ENCODE measurements at regions not wholly inside any gene's neighbourhood (a gene's known extent, or its start where the extent isn't known, plus 50 kb on each side); places are given as distances from the start of the nearest gene placed in this dataset.
A peak's percentile ranks its signal among the peaks of the same experiment; 100 is the strongest.
"Not testable (repeated sequence)": the region's sequence is repeated elsewhere in the genome, so short reads cannot be mapped to it uniquely, and the experiment has no call there.

DNA sequence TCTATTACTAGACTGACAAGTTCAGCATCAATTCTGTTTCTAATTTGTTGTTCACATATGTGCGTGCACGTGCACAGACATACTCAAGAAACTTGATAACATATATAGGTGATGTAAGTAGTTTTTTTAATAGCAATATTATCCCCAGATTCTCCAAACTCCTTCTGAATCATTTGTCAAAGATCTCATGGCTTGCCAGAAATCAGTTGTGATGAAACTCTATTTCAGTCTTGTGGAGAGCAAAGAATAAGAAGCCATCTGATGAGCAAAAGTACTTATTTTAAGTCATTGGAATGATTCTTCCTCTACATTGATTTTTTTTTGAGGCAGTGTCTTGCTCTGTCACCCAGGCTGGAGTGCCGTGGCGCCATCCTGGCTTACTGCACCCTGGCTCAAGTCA is 167.0 kb upstream of the TBL1XR1 start:
- in situ Hi-C loops (cut with HindIII; ENCODE audit: low pct_unique_long_range_greater_than_20kb, low sequenced_read_pairs) = no loop called here
- no peak for DNase-seq (ENCODE audit: low read depth, low spot score)

DNA sequence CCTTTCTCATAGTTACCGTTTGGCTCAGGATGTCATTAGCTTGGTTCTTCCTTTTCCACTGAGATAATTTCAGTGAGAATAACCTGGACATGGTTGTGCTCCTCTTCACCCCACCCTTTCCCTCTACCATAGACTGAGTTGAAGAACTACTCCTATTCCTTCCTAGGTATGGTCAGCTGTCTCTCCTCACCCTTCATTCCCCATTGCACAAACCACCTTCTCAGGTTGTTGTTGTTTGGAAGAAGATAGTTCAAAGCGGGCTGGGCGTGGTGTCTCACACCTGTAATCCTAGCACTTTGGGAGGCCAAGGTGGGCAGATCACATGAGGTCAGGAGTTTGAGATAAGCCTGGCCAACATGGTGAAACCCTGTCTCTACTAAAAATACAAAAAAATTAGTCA is 168.0 kb upstream of the TBL1XR1 start:
- in situ Hi-C loops (cut with HindIII; ENCODE audit: low pct_unique_long_range_greater_than_20kb, low sequenced_read_pairs) = not testable (repeated sequence)

DNA sequence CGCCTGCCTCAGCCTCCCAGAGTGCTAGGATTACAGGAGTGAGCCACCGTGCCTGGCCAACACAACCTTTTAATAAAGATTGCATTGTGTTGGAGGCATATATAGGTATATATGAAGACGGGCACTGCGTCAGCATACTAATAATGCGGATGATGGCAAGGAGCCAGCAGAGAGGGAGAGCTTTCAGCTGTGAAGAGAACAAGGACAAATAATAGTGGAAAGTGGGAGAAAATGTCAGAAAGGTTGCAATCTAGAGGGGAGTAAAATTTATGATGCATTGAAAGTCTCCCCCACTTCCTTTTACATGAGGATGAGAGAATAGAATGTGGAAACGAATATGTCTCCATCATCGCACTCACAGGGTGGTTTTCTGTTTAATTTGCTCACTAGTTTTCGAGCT is 170.5 kb upstream of the TBL1XR1 start:
- in situ Hi-C loops (cut with HindIII; ENCODE audit: low pct_unique_long_range_greater_than_20kb, low sequenced_read_pairs) = no loop called here
- no peak for DNase-seq (ENCODE audit: low read depth, low spot score)

More for the DNA sequence above, 168.0 kb upstream of the TBL1XR1 start:
- DNase-seq (ENCODE audit: low read depth, low spot score) = not testable (repeated sequence)

DNA sequence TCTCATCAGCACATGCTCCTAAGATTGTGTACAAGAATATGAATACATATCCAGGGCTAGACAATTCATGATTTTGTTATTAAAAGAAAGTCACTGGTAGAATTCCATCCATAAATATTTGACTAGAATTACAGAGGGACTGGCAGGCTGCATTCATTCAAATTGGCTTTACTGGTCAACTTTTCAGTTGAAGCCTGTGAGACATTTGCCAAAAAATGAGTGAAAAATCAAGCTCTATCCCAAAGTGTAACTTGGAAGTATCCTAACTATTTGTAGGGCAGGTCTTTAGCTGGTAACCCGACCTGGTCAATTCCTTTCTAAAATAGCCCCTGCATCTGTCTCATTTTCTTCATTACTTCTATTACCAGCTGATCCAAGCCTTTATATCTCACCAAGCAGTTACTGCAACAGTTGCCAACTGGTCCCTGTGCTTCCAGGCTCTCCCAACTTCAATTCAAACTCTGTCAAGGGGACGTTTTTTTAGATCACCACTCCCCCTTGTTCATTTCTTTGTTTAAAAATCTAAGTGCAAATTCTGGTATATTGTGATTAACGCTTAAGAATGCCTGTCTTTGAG is 173.1 kb upstream of the TBL1XR1 start:
- in situ Hi-C loops (cut with HindIII; ENCODE audit: low pct_unique_long_range_greater_than_20kb, low sequenced_read_pairs) = no loop called here
- no peak for DNase-seq (ENCODE audit: low read depth, low spot score)

DNA sequence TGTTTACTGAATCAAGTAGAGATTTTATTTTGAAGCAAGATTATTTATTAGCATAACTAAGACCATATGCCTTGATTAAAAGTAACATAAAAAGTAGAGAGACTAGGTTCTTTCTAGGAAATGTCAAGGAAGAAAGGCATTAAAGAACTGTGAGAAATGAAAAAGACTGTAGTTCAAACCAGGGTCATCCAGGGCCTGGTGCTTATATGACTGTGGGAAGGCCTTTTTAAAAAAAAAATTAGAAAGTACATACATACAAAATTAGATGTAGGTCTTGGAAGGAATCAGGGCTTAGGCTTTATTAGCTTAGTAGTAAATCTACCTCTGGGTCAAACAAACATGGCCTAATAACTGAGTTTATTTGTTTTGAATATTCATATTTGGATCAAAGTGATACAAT is 173.9 kb upstream of the TBL1XR1 start:
- DNase-seq (ENCODE audit: low read depth, low spot score) = no peak
- in situ Hi-C loops (cut with HindIII; ENCODE audit: low pct_unique_long_range_greater_than_20kb, low sequenced_read_pairs) = no loop called here

DNA sequence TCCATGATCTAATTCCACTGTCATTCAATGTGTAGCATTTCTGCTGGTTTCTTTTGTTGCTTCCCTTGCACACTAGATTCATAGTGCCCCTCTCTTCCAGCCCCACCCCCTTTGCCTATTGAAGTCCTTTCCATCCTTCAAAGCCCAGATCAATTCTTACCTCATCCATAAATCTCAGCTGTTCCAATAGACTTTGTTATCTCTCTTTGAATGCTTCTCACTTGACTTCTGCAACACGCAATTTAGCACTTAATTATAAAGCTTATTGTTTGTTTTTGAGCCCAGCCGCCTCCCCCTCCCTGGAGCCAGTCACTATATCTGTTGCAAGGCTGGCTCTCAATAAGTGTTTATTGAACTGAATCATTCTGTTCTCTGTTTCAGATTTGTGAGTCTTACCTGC is 174.6 kb upstream of the TBL1XR1 start:
- in situ Hi-C loops (cut with HindIII; ENCODE audit: low pct_unique_long_range_greater_than_20kb, low sequenced_read_pairs) = no loop called here
- no peak for DNase-seq (ENCODE audit: low read depth, low spot score)

DNA sequence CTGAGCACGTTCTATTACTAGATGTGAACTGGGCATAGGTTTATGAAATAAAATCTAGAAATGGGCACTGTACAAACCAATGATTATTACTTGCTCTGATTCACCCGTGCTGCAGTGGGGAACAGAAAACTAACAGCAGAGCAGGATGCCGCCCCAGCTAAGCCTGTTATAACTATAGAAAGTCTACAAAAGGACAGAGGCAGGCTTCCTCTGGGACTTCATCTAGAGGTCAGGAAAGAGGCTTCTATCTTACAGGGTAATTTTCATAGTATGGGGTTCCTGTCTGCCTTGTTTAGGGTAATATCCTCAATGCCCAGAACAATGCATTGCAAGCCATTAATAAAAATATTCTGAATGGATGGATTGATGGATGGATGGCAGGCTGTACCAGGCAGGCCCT is 177.0 kb upstream of the TBL1XR1 start:
- in situ Hi-C loops (cut with HindIII; ENCODE audit: low pct_unique_long_range_greater_than_20kb, low sequenced_read_pairs) = no loop called here
- DNase-seq (ENCODE audit: low read depth, low spot score) = no peak

DNA sequence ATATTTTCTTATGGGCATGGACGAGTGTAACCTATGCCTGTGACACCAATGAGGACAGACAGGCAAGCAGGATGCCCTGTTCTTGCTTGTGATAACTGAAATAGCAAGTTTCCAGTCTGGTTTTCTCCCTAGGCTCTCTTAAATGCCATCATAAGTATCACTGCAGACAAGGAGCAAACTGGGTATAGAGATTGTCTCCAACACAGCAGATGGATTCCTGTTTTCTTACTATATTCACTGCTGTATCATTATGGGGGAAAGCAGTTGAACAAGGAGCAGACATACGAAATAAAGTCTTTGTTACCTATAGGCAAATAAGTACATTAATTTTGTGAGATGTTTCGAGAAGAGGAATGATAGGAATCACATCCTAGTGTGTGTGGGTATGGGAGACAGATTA is 178.0 kb upstream of the TBL1XR1 start:
- DNase-seq (ENCODE audit: low read depth, low spot score) = no peak
- in situ Hi-C loops (cut with HindIII; ENCODE audit: low pct_unique_long_range_greater_than_20kb, low sequenced_read_pairs) = no loop called here

DNA sequence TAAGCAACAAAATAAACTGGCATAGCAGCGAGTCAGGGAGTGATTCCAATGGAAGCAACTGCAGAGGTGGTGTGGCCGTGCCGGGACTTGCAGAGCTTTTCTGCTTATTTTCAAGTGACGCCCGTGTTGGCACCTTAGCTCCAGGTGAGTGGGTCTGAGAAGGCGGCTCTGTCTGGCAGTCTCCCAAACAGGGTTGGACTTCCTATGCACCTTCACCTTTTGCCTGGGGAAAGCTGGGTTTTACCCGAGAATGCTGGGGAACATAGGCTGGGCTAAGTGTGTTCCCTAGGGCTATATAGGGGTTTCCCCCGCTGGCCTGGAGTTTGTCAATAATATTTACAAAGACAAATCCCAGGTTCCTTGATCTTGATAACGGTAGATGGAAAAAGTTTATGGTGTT is 179.9 kb upstream of the TBL1XR1 start:
- in situ Hi-C loops (cut with HindIII; ENCODE audit: low pct_unique_long_range_greater_than_20kb, low sequenced_read_pairs) = no loop called here
- DNase-seq (ENCODE audit: low read depth, low spot score) = no peak

DNA sequence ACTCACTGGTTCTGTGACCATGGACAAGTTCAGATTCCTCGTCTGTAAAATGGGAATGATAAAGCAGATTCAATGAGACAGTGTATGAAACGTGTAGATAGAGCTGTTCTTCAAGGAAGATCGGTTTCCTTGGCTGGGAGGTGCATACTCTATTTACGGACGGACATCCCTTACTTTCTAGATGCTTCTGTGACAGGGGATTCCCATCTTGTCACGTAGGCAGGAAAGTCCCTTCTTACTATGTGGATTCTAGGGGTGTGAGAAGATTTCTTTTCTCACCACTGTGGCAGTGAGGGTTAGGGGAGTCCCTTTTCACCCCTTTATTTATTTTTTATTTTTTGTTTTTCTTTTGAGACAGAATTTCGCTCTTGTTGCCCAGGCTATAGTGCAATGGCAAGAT is 180.9 kb upstream of the TBL1XR1 start:
- in situ Hi-C loops (cut with HindIII; ENCODE audit: low pct_unique_long_range_greater_than_20kb, low sequenced_read_pairs) = no loop called here
- no peak for DNase-seq (ENCODE audit: low read depth, low spot score)

DNA sequence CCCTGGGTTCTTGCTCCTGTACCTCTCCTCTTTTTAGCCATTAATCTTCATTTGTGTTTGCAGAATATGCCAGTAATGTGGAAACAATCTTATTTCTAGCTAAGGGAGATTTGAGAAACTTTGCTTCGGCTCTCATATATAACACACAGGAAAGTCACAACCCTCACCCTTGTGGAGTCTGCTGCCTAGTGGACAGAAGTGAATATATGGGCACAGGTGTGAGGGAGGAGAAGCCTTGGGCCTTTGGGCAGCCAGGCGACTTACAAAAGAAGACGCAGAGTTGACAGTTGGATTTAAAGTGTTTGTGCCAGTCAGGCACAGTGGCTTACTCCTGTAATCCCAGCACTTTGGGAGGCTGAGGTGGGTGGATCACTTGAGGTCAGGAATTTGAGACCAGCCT is 181.8 kb upstream of the TBL1XR1 start:
- in situ Hi-C loops (cut with HindIII; ENCODE audit: low pct_unique_long_range_greater_than_20kb, low sequenced_read_pairs) = no loop called here
- DNase-seq (ENCODE audit: low read depth, low spot score) = peak; percentile 13

DNA sequence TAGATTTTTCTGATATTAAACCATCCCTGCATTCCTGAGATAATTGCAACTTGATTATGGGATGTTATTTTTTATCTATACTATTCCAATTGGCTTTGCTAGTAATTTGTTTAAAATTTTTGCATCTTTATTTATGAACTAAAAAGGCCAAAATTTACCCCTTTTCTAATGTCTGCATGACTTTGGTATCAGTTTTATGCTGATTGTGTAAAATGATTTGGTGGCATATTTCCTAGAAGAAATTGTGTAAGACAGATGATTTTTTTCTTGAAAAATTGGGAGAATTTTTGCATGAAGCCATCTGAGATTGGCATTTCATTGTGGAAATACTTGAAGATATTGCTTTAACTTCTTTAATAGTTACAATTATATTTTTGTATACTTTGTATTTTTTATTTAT is 183.8 kb upstream of the TBL1XR1 start:
- in situ Hi-C loops (cut with HindIII; ENCODE audit: low pct_unique_long_range_greater_than_20kb, low sequenced_read_pairs) = no loop called here
- DNase-seq (ENCODE audit: low read depth, low spot score) = no peak

DNA sequence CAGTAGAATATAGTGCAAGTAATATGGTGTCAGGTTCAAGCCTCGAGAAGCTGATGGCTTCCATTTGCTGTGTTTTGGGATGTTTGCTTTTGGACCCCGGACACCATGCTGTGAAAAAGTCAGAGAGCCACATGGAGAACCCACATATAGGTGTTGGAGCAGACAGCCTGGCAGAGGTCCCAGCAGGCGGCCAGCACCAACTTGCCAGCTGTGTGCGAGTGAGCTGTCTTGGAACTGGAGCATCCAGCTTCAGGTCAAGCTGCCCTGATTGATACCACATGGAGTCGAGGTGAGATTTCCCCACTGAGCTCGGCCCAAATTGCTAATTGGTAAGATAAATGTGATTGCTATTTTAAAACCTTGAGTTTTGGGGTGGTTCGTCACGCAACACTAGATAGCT is 185.7 kb upstream of the TBL1XR1 start:
- in situ Hi-C loops (cut with HindIII; ENCODE audit: low pct_unique_long_range_greater_than_20kb, low sequenced_read_pairs) = no loop called here
- DNase-seq (ENCODE audit: low read depth, low spot score) = no peak

DNA sequence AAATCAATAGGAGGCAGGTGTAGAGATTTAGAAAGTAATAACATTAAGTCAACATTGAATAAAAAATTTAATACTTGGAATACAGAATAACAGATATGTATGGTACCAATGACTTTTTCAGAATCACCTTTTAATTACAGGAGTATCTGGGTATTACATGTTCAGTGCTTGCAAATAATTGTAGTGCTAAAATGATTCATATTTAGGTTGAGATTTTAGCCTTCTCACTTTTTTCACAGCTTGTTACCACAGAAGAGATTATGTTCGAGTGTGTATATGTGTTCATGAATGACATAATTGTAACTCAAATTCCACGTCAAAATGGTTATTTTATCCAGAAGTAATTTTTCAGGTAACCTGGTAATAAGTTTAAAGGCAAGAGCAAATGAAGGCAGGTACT is 187.9 kb upstream of the TBL1XR1 start:
- in situ Hi-C loops (cut with HindIII; ENCODE audit: low pct_unique_long_range_greater_than_20kb, low sequenced_read_pairs) = no loop called here
- no peak for DNase-seq (ENCODE audit: low read depth, low spot score)

DNA sequence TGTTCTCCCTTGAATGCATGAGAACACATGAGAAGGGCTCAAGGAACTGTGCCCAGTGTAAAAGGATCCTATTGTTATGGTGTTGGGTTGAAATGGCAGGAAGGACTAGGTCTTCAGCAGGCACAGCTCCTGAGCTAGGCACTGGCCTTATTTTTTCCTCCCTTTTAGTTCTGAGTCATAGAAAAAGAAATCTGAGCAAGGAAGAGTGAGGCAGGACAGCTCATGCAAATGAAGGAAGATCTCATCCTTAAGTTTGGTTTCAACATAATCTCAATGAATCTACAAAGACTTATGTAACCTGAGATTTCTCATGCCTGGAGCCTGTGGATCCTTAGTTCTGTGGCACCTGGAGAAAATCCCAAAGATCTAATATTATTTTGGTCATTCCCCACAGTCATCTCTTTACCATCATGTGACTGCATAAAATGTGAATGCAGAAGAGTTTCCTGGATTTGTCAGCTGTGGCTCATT is 188.6 kb upstream of the TBL1XR1 start:
- peak; percentile 82 for DNase-seq (ENCODE audit: low read depth, low spot score)
- in situ Hi-C loops (cut with HindIII; ENCODE audit: low pct_unique_long_range_greater_than_20kb, low sequenced_read_pairs) = no loop called here

DNA sequence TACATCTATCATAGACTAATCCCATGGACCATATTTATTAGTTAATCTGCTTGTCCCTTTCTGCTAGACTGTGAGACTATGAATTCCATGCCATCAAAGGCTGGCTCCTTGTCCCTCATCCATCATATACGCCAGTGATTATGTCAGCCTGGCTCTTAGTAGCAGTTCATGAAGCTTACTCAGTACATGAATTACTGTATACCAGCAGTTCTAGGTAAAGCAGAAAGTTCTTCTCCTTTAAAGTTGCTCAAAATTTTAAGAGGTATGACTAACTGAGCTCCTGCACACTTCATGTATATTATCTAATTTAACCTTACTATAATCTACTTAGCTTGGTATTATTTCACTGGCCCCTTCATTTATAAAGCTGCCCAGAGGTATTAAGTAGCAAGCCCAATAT is 190.9 kb upstream of the TBL1XR1 start:
- DNase-seq (ENCODE audit: low read depth, low spot score) = no peak
- in situ Hi-C loops (cut with HindIII; ENCODE audit: low pct_unique_long_range_greater_than_20kb, low sequenced_read_pairs) = no loop called here

DNA sequence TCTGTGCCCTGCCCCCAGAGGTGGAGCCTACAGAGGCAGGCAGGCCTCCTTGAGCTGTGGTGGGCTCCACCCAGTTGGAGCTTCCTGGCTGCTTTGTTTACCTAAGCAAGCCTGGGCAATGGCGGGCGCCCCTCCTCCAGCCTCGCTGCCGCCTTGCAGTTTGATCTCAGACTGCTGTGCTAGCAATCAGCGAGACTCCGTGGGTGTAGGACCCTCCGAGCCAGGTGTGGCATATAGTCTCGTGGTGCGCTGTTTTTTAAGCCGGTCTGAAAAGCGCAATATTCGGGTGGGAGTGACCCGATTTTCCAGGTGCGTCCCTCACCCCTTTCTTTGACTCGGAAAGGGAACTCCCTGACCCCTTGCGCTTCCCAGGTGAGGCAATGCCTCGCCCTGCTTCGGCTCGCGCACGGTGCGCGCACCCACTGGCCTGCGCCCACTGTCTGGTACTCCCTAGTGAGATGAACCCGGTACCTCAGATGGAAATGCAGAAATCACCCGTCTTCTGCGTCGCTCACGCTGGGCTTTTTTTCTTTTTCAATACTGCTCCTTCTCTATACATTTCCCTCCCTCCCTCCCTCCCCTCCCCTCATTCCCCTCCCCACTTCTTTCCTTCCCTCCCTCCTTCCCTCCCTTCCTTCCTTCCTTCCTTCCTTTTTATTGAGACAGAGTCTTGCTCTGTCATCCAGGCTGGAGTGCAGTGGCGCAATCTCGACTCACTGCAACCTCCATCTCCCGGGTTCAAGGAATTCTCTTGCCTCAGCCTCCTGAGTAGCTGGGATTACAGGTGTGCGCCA is 197.1 kb upstream of the TBL1XR1 start:
- DNase-seq (ENCODE audit: low read depth, low spot score); in situ Hi-C loops (cut with HindIII; ENCODE audit: low pct_unique_long_range_greater_than_20kb, low sequenced_read_pairs): not testable (repeated sequence)

DNA sequence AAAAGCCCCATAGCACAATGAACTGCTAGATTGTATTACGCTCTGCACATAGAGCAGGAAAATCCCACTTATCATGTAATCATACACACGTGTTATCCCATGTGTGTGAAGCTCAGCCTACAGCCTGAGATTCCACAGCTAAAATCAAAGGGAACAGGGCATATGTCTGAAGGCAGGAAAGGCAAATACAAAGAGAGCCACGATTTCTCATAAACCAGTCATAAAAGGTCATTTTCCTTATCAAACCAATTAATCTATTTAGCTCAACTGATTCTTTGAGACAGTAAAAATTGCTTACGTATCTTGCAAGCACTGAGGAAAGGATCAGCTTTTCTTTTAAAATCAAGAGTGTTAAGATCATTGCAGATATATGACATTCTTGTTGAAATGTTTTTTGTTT is 199.5 kb upstream of the TBL1XR1 start:
- in situ Hi-C loops (cut with HindIII; ENCODE audit: low pct_unique_long_range_greater_than_20kb, low sequenced_read_pairs) = no loop called here
- no peak for DNase-seq (ENCODE audit: low read depth, low spot score)

DNA sequence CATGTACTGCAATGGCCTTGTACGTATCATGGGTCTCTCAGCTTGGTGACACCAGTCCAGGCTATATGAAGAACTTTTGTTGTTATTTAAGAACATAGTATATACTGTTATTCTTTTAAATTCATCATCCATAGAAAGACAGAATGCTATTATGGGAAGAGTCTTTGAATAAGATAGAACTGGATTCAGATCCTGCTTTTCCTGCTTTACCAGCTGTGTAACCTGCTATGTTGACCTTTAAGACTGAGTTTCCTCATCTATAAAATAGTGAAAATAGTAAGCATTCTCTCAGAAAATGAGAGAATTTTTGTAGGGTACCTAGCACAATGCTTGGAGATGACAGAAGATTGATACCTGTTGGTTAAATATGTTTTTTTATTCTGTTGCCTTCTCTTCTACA is 204.1 kb upstream of the TBL1XR1 start:
- in situ Hi-C loops (cut with HindIII; ENCODE audit: low pct_unique_long_range_greater_than_20kb, low sequenced_read_pairs) = no loop called here
- DNase-seq (ENCODE audit: low read depth, low spot score) = no peak
